WERI-Rb-1 (cell line): ENCODE measurements at regions not wholly inside any gene's neighbourhood (a gene's known extent, or its start where the extent isn't known, plus 50 kb on each side); places are given as distances from the start of the nearest gene placed in this dataset.

Experiments
- DNase-seq: peaks from one replicate; pipeline ENCODE4 v3.0.0-alpha.2; 2020
- H3K27ac ChIP-seq: fragments of 250-450 bp; sonication (Bioruptor Pico); 2 replicates; pipeline ENCODE4 v1.5.1; 2020; ENCODE audit warnings: mild to moderate bottlenecking, moderate library complexity
- H3K27me3 ChIP-seq: fragments of 250-450 bp; sonication (Bioruptor Pico); 2 replicates; pipeline ENCODE4 v1.5.1; 2021; ENCODE audit warnings: mild to moderate bottlenecking, low read depth, moderate library complexity; ENCODE audit not compliant: insufficient read depth, severe bottlenecking
- H3K36me3 ChIP-seq: fragments of 250-450 bp; sonication (Bioruptor Pico); 2 replicates; pipeline ENCODE4 v1.5.1; 2020; ENCODE audit warnings: mild to moderate bottlenecking, moderate library complexity
- H3K4me3 ChIP-seq: 2 replicates; pipeline ENCODE4 v1.5.1; 2011; ENCODE audit warnings: low read depth, mild to moderate bottlenecking, control low read depth, low read length
- H3K9me3 ChIP-seq: fragments of 250-450 bp; sonication (Bioruptor Pico); 2 replicates; pipeline ENCODE4 v1.5.1; 2021; ENCODE audit warnings: mild to moderate bottlenecking, moderate library complexity; ENCODE audit not compliant: severe bottlenecking
- CTCF ChIP-seq: IDR thresholded peaks from 2 replicates; pipeline ENCODE4 v1.5.1; 2011; ENCODE audit warnings: low read depth, mild to moderate bottlenecking, control low read depth, inconsistent platforms, low read length

GRCh38 chr1:193567937-193568336, 381.5 kb upstream of the B3GALT2 start:
- DNase-seq: no peak
- no peak overlapping the region for H3K4me3 ChIP-seq
- no peak overlapping the region for H3K27ac ChIP-seq
- TF ChIP-seq CTCF: no peak
- H3K36me3 ChIP-seq: no peaks in the 10 kb centered on the region
- H3K9me3 ChIP-seq: no peaks in the 10 kb centered on the region
- no peaks in the 10 kb centered on the region for H3K27me3 ChIP-seq

GRCh38 chr1:193566735-193567134, 380.3 kb upstream of the B3GALT2 start:
- H3K27me3 ChIP-seq: no peaks in the 10 kb centered on the region
- no peak for DNase-seq
- TF ChIP-seq CTCF: no peak
- no peaks in the 10 kb centered on the region for H3K9me3 ChIP-seq
- H3K4me3 ChIP-seq: no peak overlapping the region
- no peaks in the 10 kb centered on the region for H3K36me3 ChIP-seq
- H3K27ac ChIP-seq: no peak overlapping the region

GRCh38 chr1:193565971-193566577, 379.7 kb upstream of the B3GALT2 start:
- no peak for TF ChIP-seq CTCF
- no peak overlapping the region for H3K4me3 ChIP-seq

GRCh38 chr1:193562121-193562520, 375.7 kb upstream of the B3GALT2 start:
- H3K27ac ChIP-seq: no peak overlapping the region
- no peak overlapping the region for H3K4me3 ChIP-seq
- no peaks in the 10 kb centered on the region for H3K36me3 ChIP-seq
- no peak for DNase-seq
- no peaks in the 10 kb centered on the region for H3K27me3 ChIP-seq
- no peak for TF ChIP-seq CTCF
- H3K9me3 ChIP-seq: no peaks in the 10 kb centered on the region

More at GRCh38 chr1:193565971-193566577, 379.7 kb upstream of the B3GALT2 start:
- Histone ChIP-seq H3K9me3 (no peaks in the 10 kb centered on the region), H3K27ac (no peak overlapping the region), H3K27me3 (no peaks in the 10 kb centered on the region), H3K36me3 (no peaks in the 10 kb centered on the region)
- no peak for DNase-seq

GRCh38 chr1:193558491-193559028, 372.1 kb upstream of the B3GALT2 start:
- no peak for TF ChIP-seq CTCF
- no peak for DNase-seq
- Histone ChIP-seq H3K4me3 (no peak overlapping the region), H3K36me3 (no peaks in the 10 kb centered on the region), H3K9me3 (no peaks in the 10 kb centered on the region), H3K27me3 (no peaks in the 10 kb centered on the region), H3K27ac (no peak overlapping the region)
